Gastroesophageal sphincter (tissue), 3 donors: ENCODE measurements at regions not wholly inside any gene's neighbourhood (a gene's known extent, or its start where the extent isn't known, plus 50 kb on each side); places are given as distances from the start of the nearest gene placed in this dataset.

Source experiments
- CTCF ChIP-seq, 4 experiments: fragments of 200-600 bp in 2 of 4; fragments of 450-650 bp in 2 of 4; sonication (generic) in 1 of 4; IDR thresholded peaks; one replicate each; pipeline ENCODE4 v1.5.1; 2017 to 2019; ENCODE audit warnings: antibody characterized with exemption in 4 of 4, mild to moderate bottlenecking in 2 of 4, moderate library complexity in 2 of 4
- POLR2A ChIP-seq, 2 donors: fragments of 450-650 bp; IDR thresholded peaks; one replicate each; pipeline ENCODE4 v1.6.1; 2017; ENCODE audit warnings: antibody characterized with exemption in 2 of 2, mild to moderate bottlenecking in 2 of 2, moderate library complexity in 1 of 2

GRCh38 chr18:34283506-34283905 lies 58.8 kb upstream of the NOL4 start:
- TF ChIP-seq CTCF (IDR thresholded peaks at IDR 0.05) (no peak), POLR2A (IDR thresholded peaks at IDR 0.05) (no peak)
